Tibial nerve (tissue), 4 donors: ENCODE measurements at regions not wholly inside any gene's neighbourhood (a gene's known extent, or its start where the extent isn't known, plus 50 kb on each side); places are given as distances from the start of the nearest gene placed in this dataset.

Experiments
- CTCF ChIP-seq, 5 experiments: fragments of 200-600 bp in 3 of 5; fragments of 450-650 bp in 2 of 5; sonication (generic) in 3 of 5; IDR thresholded peaks; one replicate each; pipeline ENCODE4 v1.5.1; 2016 to 2019; ENCODE audit warnings: antibody characterized with exemption in 5 of 5, mild to moderate bottlenecking in 3 of 5, moderate library complexity in 2 of 5
- EP300 ChIP-seq, 2 donors: sonication (generic); formaldehyde crosslinking; IDR thresholded peaks; one replicate each; pipeline ENCODE4 v1.6.1; 2017; ENCODE audit warnings: antibody characterized with exemption in 2 of 2, mild to moderate bottlenecking in 1 of 2
- POLR2A ChIP-seq, 2 donors: fragments of 450-650 bp; IDR thresholded peaks; one replicate each; pipeline ENCODE4 v1.6.1; 2017; ENCODE audit warnings: antibody characterized with exemption in 2 of 2, mild to moderate bottlenecking in 2 of 2, moderate library complexity in 2 of 2

GRCh38 chr9:110033869-110034268 is 174.1 kb downstream of the C9orf152 start:
- no peak for TF ChIP-seq POLR2A (IDR thresholded peaks at IDR 0.05)
- no peak for TF ChIP-seq CTCF (IDR thresholded peaks at IDR 0.05)
- no peak for TF ChIP-seq EP300 (IDR thresholded peaks at IDR 0.05)
